HEK293T (cell line): ENCODE measurements at regions not wholly inside any gene's neighbourhood (a gene's known extent, or its start where the extent isn't known, plus 50 kb on each side); places are given as distances from the start of the nearest gene placed in this dataset.

Experiments
- ARNT ChIP-seq: fragments of 450-650 bp; IDR thresholded peaks from 2 replicates; pipeline ENCODE4 v1.6.1; 2017; ENCODE audit warnings: mild to moderate bottlenecking
- BHLHE40 ChIP-seq: fragments of 450-650 bp; IDR thresholded peaks from 2 replicates; pipeline ENCODE4 v1.6.1; 2016; ENCODE audit warnings: mild to moderate bottlenecking, moderate library complexity, borderline replicate concordance
- ELF4 ChIP-seq: fragments of 450-650 bp; IDR thresholded peaks from 2 replicates; pipeline ENCODE4 v1.6.1; 2017; ENCODE audit warnings: antibody characterized with exemption
- FOXA1 ChIP-seq: fragments of 450-650 bp; IDR thresholded peaks from 2 replicates; pipeline ENCODE4 v1.6.1; 2016; ENCODE audit warnings: mild to moderate bottlenecking
- FOXK2 ChIP-seq: fragments of 450-650 bp; IDR thresholded peaks from 2 replicates; pipeline ENCODE4 v1.6.1; 2016; ENCODE audit warnings: mild to moderate bottlenecking
- FOXM1 ChIP-seq: fragments of 450-650 bp; IDR thresholded peaks from 2 replicates; pipeline ENCODE4 v1.6.1; 2017; ENCODE audit warnings: mild to moderate bottlenecking, borderline replicate concordance
- HDGF ChIP-seq: fragments of 450-650 bp; IDR thresholded peaks from 2 replicates; pipeline ENCODE4 v1.6.1; 2017; ENCODE audit warnings: antibody characterized with exemption, borderline replicate concordance
- L3MBTL2 ChIP-seq: fragments of 450-650 bp; conservative IDR thresholded peaks from 2 replicates; pipeline ENCODE4 v1.6.1; 2016; ENCODE audit warnings: mild to moderate bottlenecking
- NFRKB ChIP-seq: fragments of 450-650 bp; IDR thresholded peaks from 2 replicates; pipeline ENCODE4 v1.6.1; 2016; ENCODE audit warnings: mild to moderate bottlenecking, moderate library complexity
- SP1 ChIP-seq: fragments of 450-650 bp; IDR thresholded peaks from 2 replicates; pipeline ENCODE4 v1.6.1; 2017
- SUZ12 ChIP-seq: fragments of 450-650 bp; IDR thresholded peaks from 2 replicates; pipeline ENCODE4 v1.6.1; 2016; ENCODE audit warnings: mild to moderate bottlenecking
- TARDBP ChIP-seq: fragments of 450-650 bp; IDR thresholded peaks from 2 replicates; pipeline ENCODE4 v1.6.1; 2016
- ZNF384 ChIP-seq: fragments of 450-650 bp; IDR thresholded peaks from 2 replicates; pipeline ENCODE4 v1.6.1; 2016
- TF ChIP-seq, protein P1 (sequence below): fragments of 450-650 bp; IDR thresholded peaks from 2 replicates; pipeline ENCODE4 v1.6.1; 2016

DNA sequence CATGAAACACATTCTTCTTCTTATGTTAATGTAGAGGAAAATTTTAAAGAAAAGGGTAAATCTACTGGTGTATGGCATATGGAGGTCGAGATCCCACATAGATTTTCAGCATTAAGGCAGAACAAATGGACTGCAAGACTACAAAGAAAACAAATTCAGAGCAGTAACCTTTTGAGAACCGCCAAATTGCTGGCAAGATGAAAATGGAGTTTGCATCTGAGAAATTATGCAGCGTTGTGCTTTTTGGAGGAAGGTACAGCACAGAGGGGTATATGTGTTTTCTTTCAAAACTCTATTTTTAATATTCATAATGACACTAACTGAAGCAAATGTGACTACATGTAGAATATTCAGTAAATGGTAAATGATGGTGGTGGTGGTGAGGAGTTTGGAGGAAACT, 59.0 kb upstream of the PARD3B start:
- TF ChIP-seq NFRKB (no peak), SP1 (no peak), ELF4 (no peak), TARDBP (no peak), SUZ12 (no peak), ARNT (no peak), L3MBTL2 (no peak), FOXM1 (no peak), ZNF384 (no peak), FOXK2 (no peak), FOXA1 (no peak), BHLHE40 (no peak), HDGF (no peak)
- TF ChIP-seq, protein P1, sequence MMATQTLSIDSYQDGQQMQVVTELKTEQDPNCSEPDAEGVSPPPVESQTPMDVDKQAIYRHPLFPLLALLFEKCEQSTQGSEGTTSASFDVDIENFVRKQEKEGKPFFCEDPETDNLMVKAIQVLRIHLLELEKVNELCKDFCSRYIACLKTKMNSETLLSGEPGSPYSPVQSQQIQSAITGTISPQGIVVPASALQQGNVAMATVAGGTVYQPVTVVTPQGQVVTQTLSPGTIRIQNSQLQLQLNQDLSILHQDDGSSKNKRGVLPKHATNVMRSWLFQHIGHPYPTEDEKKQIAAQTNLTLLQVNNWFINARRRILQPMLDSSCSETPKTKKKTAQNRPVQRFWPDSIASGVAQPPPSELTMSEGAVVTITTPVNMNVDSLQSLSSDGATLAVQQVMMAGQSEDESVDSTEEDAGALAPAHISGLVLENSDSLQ = no peak
